NCI-H226 (cell line): ENCODE measurements at regions not wholly inside any gene's neighbourhood (a gene's known extent, or its start where the extent isn't known, plus 50 kb on each side); places are given as distances from the start of the nearest gene placed in this dataset.

ENCODE experiments used
- DNase-seq: peaks from one replicate; pipeline ENCODE4 v3.0.0-alpha.2; 2015

GRCh38 chrX:2607113-2607512 lies 84.0 kb upstream of the CD99 start:
- DNase-seq: no peak

- no peak for DNase-seq
These were observed 90.5 kb upstream of the CD99 start for GRCh38 chrX:2600564-2600963.

- DNase-seq: no peak
These were observed 94.4 kb upstream of the CD99 start for GRCh38 chrX:2596555-2597255.

GRCh38 chrX:2596045-2596444 lies 95.0 kb upstream of the CD99 start:
- no peak for DNase-seq

DNA sequence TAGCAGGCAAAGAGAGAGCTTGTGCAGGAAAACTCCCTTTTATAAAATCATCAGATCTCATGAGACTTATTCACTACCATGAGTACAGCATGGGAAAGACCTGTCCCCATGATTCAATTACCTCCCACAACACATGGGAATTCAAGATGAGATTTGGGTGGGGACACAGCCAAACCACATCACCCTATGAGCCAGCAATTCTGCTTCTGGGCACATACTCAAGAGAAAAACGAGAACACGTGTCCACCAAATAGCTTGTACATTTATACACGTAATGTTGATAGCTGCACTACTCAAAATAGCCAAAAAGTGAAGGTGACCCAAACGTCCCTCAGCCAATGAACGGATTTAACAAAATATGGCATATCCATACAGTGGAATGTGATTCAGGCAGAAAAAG lies 94.5 kb upstream of the DHRSX start:
- DNase-seq: no peak

DNA sequence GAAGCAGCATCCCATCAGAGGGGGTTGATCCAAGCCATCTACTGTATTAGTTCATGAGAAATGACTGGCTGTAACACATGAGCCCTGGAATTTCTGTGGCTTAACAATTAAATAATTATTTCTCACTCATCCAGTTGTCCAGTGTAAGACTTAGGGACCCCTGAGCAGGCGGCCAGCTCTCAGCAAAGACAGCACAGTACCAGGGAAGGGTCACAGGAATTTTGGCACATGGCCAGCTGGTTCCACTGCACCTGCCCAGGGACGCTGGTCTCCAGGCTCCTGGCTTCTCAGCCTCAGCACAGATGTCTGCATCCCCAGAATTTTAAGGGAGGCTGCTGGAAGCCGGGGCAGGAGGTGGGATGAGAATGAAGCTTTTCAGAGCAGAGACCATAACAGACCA lies 93.7 kb upstream of the DHRSX start:
- no peak for DNase-seq

GRCh38 chrX:2592279-2592678 lies 91.5 kb upstream of the DHRSX start:
- DNase-seq: no peak

DNA sequence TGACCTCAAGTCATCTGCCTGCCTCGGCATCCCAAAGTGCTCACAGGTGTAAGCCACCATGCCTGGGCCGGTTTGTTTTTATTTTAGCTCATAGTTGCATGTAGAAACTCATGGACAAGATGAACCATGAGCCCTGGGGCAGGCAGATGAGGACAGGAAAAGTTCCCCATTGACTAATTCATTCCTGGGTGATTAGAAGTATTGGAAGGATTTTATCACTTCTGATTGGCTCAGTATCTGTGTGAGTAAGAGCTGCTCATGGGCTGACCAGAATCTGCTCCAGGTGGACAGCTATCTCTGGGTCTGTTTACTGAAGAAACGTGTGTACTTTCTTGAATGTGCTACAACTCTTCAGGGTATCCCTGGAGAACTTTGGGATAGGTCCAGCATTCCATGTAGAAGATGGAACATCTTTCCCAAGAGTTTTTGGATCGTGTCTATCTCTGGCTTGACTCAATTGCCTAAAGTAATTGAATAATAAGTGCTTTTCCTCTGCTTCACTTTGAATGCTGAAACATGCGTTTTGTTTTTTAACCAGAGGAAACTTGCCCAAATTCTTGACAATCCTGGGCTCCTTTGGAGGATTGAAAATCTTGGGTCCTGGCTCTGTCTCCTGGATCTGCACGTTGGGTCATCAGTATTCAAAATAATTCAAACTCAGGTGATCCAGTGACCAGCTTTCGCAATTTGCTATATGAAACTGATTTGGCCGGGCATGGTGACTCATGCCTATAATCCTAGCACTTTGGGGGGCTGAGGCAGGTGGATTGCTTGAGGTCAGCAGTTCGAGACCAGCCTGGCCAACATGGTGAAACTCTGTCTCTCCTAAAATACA lies 88.6 kb upstream of the DHRSX start:
- peak; percentile 7 for DNase-seq

- DNase-seq: no peak
These were observed 87.3 kb upstream of the DHRSX start for GRCh38 chrX:2588049-2588448.

DNA sequence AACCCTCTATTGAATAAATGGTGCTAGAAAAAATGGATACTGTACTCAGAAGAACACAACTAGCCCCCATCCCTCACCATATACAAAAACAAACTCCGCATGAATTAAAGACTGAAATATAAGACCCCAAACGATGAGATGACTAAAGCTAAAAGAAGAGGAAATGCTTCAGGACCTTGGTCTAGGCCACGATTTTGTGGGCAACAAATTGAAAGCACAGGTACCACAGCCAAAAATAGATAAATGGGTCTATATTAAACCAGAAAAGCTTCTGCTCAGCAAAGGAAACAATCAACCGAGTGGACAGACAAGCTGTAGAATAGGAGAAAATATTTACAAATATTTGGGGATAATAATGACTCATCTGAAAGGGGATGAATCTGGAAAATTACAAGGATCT lies 86.4 kb upstream of the DHRSX start:
- DNase-seq: no peak

GRCh38 chrX:2585158-2585470 lies 84.3 kb upstream of the DHRSX start:
- no peak for DNase-seq

- no peak for DNase-seq
These were observed 83.7 kb upstream of the DHRSX start for GRCh38 chrX:2584251-2585157.

GRCh38 chrX:2583194-2584162 lies 82.7 kb upstream of the DHRSX start:
- no peak for DNase-seq

DNA sequence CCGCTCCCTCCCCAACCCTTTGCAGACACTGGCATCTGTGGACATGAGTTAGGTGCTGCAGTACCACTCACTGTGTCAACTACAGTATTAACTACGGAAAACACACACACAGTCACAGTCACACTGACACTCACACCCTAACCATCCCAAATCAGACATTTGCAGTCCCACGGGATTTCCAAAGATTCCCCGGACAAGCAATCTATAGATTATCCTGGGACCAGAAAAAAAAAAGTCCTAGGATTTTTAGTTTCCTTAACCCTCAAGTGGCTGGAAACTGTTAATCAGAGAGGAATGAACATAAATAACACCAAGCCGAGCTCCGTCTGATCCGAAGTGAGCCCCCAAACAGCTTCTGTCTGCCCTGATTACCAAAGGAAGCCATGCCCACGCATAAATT lies 81.9 kb upstream of the DHRSX start:
- no peak for DNase-seq

- no peak for DNase-seq
These were observed 80.5 kb upstream of the DHRSX start for GRCh38 chrX:2581296-2581695.

- no peak for DNase-seq
These were observed 78.1 kb upstream of the DHRSX start for GRCh38 chrX:2578864-2579263.

GRCh38 chrX:2577844-2578466 lies 77.2 kb upstream of the DHRSX start:
- no peak for DNase-seq

DNA sequence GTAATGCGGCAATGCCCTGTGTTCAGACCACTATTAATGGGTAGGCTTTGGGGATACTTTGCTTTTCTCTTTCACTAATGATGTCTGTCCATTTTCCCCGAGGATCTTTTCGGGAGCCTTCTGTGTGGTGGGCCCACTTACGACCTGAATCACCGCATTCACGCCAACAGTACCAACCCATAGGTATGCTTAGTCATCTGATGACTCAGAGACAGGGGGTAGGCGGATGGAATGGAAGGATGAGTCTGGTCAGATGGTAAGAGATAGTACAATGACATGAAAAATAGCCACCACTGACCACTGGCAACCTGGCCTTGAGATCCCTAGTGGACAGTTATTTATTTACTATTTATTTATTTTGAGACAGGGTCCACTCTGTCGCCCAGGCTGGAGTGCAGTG lies 76.0 kb upstream of the DHRSX start:
- DNase-seq: no peak

DNA sequence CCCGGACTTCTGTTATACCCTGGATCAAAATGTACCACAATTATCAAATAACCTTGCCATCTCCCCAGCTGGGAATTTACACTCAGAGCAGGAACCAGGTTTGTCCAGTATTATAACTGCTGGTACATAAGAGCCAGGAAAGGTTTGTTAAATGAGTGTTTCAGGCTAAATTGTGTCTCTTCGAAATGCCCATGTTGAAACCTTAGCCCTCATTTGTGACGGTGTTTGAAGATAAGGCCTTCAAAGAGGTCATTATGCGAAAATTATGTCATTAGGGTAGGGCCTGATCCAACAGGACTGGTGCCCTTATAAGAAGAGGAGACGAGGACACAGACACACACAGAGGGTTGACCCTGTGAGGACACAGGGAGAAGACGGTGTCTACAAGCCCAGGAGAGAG lies 73.5 kb upstream of the DHRSX start:
- no peak for DNase-seq

- no peak for DNase-seq
These were observed 72.0 kb upstream of the DHRSX start for GRCh38 chrX:2572740-2573139.

GRCh38 chrX:2568125-2568524 lies 67.3 kb upstream of the DHRSX start:
- no peak for DNase-seq

DNA sequence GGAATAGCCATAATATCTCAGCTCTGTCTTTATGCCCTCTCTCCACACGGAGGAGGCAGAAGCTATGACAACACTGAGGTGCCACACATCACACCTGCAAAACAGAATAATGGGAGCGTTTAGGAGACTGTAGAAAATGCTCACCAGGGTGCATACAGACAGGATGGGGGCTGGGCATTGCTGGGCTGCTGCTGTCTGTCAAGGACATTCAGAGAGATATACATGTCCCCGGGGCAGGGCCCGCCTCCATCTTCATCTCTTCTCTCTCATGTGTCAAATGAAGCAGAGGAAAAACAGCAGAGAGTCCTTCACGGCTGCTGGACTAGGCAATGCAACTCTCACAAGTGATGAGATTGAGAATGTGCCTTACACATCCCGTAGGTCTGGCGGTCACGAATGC lies 65.3 kb upstream of the DHRSX start:
- DNase-seq: no peak
